Parathyroid adenoma (tissue), 2 donors: ENCODE measurements at regions not wholly inside any gene's neighbourhood (a gene's known extent, or its start where the extent isn't known, plus 50 kb on each side); places are given as distances from the start of the nearest gene placed in this dataset.

Experiments
- H2AFZ ChIP-seq: fragments of 300-600 bp; sonication (generic); one replicate; pipeline ENCODE4 v1.7.0; 2017; ENCODE audit warnings: antibody characterized with exemption, mild to moderate bottlenecking
- H3K27ac ChIP-seq: fragments of 300-600 bp; sonication (generic); one replicate; pipeline ENCODE4 v1.7.0; 2017
- H3K27me3 ChIP-seq: fragments of 300-600 bp; sonication (generic); one replicate; pipeline ENCODE4 v1.7.0; 2017; ENCODE audit warnings: low read length; ENCODE audit not compliant: control insufficient read depth, insufficient read depth
- H3K36me3 ChIP-seq: fragments of 300-600 bp; sonication (generic); one replicate; pipeline ENCODE4 v1.7.0; 2017; ENCODE audit warnings: low read length; ENCODE audit not compliant: control insufficient read depth, insufficient read depth
- H3K4me1 ChIP-seq: fragments of 300-600 bp; sonication (generic); one replicate; pipeline ENCODE4 v1.7.0; 2017; ENCODE audit warnings: control low read depth
- H3K4me2 ChIP-seq: fragments of 300-600 bp; sonication (generic); one replicate; pipeline ENCODE4 v1.7.0; 2017; ENCODE audit warnings: low read length
- H3K4me3 ChIP-seq: fragments of 300-600 bp; sonication (generic); one replicate; pipeline ENCODE4 v1.7.0; 2017; ENCODE audit warnings: low read depth, low read length
- H3K79me2 ChIP-seq: fragments of 300-600 bp; sonication (generic); one replicate; pipeline ENCODE4 v1.7.0; 2017; ENCODE audit warnings: control low read depth
- H3K9ac ChIP-seq: fragments of 300-600 bp; sonication (generic); one replicate; pipeline ENCODE4 v1.7.0; 2017; ENCODE audit warnings: mild to moderate bottlenecking
- H3K9me3 ChIP-seq: fragments of 300-600 bp; sonication (generic); one replicate; pipeline ENCODE4 v1.7.0; 2017; ENCODE audit warnings: low read length; ENCODE audit not compliant: control insufficient read depth
- CTCF ChIP-seq: fragments of 300-600 bp; sonication (generic); IDR thresholded peaks from one replicate; pipeline ENCODE4 v1.7.0; 2017; ENCODE audit warnings: antibody characterized with exemption, mild to moderate bottlenecking
- donor health status: primary hyperparathyroidism.

- H3K79me2 ChIP-seq, result no peaks in the 10 kb centered on the region
- H3K9me3 ChIP-seq, result peaks cover 4% of the 10 kb centered on the region
- no peak overlapping the region for H2AFZ ChIP-seq
- no peak overlapping the region for H3K4me2 ChIP-seq
- H3K36me3 ChIP-seq, result no peaks in the 10 kb centered on the region
- no peak overlapping the region for H3K9ac ChIP-seq
- no peak for TF ChIP-seq CTCF
- H3K27ac ChIP-seq, result no peak overlapping the region
- H3K27me3 ChIP-seq, result no peaks in the 10 kb centered on the region
- H3K4me3 ChIP-seq, result no peak overlapping the region
- H3K4me1 ChIP-seq, result no peaks in the 10 kb centered on the region
Observed at GRCh38 chr2:105974812-105975211, 219.3 kb downstream of the UXS1 start.

GRCh38 chr2:105972927-105973326 lies 221.2 kb downstream of the UXS1 start:
- Histone ChIP-seq H3K27me3 (no peaks in the 10 kb centered on the region), H3K4me3 (no peak overlapping the region), H3K9ac (no peak overlapping the region), H3K9me3 (peaks cover under 1% of the 10 kb centered on the region), H3K4me2 (no peak overlapping the region), H2AFZ (no peak overlapping the region), H3K36me3 (no peaks in the 10 kb centered on the region), H3K27ac (no peak overlapping the region), H3K4me1 (no peaks in the 10 kb centered on the region), H3K79me2 (no peaks in the 10 kb centered on the region)
- no peak for TF ChIP-seq CTCF

GRCh38 chr2:105972246-105972645 lies 221.9 kb downstream of the UXS1 start:
- Histone ChIP-seq H3K79me2 (no peaks in the 10 kb centered on the region), H3K9me3 (no peaks in the 10 kb centered on the region), H3K4me2 (no peak overlapping the region), H3K4me3 (no peak overlapping the region), H3K36me3 (no peaks in the 10 kb centered on the region), H3K9ac (no peak overlapping the region), H3K27me3 (no peaks in the 10 kb centered on the region), H3K4me1 (no peaks in the 10 kb centered on the region), H3K27ac (no peak overlapping the region), H2AFZ (no peak overlapping the region)
- TF ChIP-seq CTCF, result no peak

- Histone ChIP-seq H3K36me3 (no peaks in the 10 kb centered on the region), H3K4me1 (no peaks in the 10 kb centered on the region), H3K27ac (no peak overlapping the region), H3K4me2 (no peak overlapping the region), H3K4me3 (no peak overlapping the region), H2AFZ (no peak overlapping the region), H3K79me2 (no peaks in the 10 kb centered on the region), H3K27me3 (no peaks in the 10 kb centered on the region), H3K9ac (no peak overlapping the region), H3K9me3 (no peaks in the 10 kb centered on the region)
- no peak for TF ChIP-seq CTCF
Observed at GRCh38 chr2:105969552-105969951, 224.5 kb downstream of the UXS1 start.

GRCh38 chr2:105962221-105962620 lies 217.5 kb downstream of the NCK2 start:
- Histone ChIP-seq H3K27ac (no peak overlapping the region), H3K9me3 (no peaks in the 10 kb centered on the region), H3K27me3 (no peaks in the 10 kb centered on the region), H3K9ac (no peak overlapping the region), H3K4me1 (no peaks in the 10 kb centered on the region), H3K4me2 (no peak overlapping the region), H3K4me3 (no peak overlapping the region), H3K79me2 (no peaks in the 10 kb centered on the region), H2AFZ (no peak overlapping the region), H3K36me3 (no peaks in the 10 kb centered on the region)
- no peak for TF ChIP-seq CTCF
